NCI-H2196 (cell line): ENCODE measurements at regions not wholly inside any gene's neighbourhood (a gene's known extent, or its start where the extent isn't known, plus 50 kb on each side); places are given as distances from the start of the nearest gene placed in this dataset.

Experiments used
- DNase-seq: peaks from one replicate; lab custom pipeline; 2025; ENCODE audit not compliant: unreplicated experiment; lab: John Stamatoyannopoulos, UW

DNA sequence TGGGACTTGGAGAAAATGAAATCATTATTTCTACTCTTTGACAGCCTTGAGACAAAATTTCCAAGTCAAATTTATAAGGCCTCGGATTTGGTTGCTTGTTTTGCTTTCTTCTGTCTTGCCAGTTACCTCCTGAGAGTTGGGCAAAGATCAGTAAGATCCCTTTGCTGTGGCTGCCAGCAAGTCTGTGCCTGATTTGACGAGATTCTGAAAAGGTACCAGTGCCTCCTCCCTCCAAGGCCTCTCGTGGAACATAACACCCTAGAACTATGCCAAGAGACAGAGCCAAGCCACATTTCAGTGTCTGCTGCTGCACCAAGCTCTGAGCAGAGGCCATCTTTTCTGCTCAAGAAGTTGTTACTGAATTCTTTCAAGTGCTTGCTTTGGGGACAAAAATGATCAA lies 61.0 kb downstream of the GTPBP8 start:
- peak; percentile 29 for DNase-seq

DNA sequence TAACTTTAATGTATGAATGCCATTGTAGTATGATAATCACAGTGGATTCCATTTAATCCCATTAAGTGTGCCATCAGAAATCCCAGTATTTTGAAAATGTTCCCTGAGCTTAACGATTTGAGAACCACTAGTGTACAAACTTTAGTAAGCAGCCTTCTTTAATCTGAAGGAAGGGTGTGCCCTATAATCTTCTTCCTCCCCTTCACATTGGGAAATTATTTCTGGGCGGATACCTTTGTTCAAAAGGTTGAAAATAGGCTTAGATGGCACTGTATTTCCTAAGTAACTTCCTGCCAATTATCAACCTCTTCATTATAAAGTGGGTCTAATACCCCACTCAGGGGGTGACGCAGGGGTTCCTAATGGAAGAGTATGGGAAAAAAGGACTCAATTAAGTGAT lies 62.4 kb downstream of the GTPBP8 start:
- DNase-seq = no peak

GRCh38 chr3:113054552-113054951 lies 63.8 kb downstream of the GTPBP8 start:
- DNase-seq = no peak

DNA sequence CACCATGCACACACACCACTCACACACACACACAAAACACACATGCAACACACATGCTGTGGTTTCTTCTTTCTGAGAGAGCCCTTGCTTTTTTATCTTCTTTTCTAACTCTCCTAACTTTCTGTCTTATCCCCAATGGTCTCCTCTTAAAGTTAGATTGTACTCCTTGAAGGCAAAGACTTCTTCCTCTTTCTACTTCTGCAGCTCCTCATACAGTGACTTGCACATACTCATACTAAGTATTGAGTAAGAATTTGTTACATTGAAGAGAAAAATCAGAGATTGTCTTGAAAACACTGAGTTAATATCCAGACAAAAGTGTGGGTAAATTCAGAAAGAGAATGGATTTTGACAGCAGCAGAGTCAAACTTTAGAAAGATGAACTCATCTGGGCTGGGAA lies 64.4 kb downstream of the GTPBP8 start:
- DNase-seq = no peak

- no peak for DNase-seq
These were observed 65.2 kb downstream of the GTPBP8 start for GRCh38 chr3:113055961-113056360.

- no peak for DNase-seq
These were observed 66.3 kb downstream of the GTPBP8 start for GRCh38 chr3:113057117-113057516.

- DNase-seq = no peak
These were observed 67.4 kb downstream of the GTPBP8 start for GRCh38 chr3:113058188-113058587.

- no peak for DNase-seq
These were observed 71.9 kb downstream of the GTPBP8 start for GRCh38 chr3:113062705-113063104.

DNA sequence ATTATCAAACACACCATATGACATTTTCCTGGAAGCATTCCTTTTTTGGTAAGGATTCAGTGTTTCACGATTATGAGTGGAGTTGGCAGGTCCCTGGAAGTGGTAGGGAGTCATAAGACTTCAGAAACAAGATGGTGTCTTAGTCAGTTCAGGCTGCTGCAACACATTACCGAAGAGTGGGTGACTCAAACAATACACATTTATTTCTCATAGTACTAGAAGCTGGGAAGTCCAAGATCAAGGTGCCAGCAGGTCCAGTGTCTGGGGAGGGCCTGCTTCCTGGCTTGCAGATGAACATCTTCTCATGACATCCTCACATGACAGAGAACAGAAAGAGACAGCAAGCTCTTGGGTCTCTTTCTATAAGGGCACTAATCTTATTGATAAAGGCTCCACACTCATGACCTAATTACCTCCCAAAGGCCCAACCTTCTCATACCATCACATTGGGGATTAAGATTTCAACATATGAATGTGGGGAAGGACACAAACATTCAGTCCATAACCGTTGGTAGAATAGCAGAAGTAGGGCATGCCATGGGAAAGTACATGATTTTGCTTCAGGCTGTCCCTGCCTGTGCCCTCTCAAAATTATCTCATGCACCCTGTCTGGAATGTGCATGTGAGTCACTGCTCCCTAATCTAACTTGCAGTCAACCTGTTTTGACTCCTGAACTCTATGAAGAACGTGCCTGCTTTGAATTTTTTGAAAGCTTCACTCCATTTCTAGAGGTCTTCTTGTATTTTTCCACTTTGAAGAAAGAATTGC lies 72.5 kb downstream of the GTPBP8 start:
- no peak for DNase-seq

GRCh38 chr3:113064183-113064582 lies 73.4 kb downstream of the GTPBP8 start:
- DNase-seq = no peak

GRCh38 chr3:113065336-113065735 lies 74.6 kb downstream of the GTPBP8 start:
- no peak for DNase-seq

GRCh38 chr3:113070072-113070640 lies 79.4 kb downstream of the GTPBP8 start:
- DNase-seq = no peak

GRCh38 chr3:113070681-113071113 lies 79.9 kb downstream of the GTPBP8 start:
- DNase-seq = no peak

DNA sequence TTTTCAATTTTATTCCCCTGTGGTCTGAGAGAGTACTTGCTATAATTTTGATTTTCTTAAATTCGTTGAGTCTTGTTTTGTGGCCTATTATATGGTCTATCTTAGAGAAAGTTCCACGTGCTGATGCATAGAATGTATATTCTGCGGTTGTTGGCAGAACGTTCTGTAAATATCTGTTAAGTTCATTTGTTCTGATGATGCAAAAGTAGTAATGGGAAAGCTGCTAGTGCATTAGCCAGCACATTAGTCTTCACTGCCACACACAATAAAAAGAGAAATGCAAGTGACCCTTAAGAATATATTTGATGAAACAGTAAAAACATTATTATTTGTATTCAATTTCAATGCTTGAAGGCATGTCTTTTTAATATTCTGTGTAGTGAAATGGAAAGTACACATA lies 84.8 kb downstream of the GTPBP8 start:
- DNase-seq = no peak

DNA sequence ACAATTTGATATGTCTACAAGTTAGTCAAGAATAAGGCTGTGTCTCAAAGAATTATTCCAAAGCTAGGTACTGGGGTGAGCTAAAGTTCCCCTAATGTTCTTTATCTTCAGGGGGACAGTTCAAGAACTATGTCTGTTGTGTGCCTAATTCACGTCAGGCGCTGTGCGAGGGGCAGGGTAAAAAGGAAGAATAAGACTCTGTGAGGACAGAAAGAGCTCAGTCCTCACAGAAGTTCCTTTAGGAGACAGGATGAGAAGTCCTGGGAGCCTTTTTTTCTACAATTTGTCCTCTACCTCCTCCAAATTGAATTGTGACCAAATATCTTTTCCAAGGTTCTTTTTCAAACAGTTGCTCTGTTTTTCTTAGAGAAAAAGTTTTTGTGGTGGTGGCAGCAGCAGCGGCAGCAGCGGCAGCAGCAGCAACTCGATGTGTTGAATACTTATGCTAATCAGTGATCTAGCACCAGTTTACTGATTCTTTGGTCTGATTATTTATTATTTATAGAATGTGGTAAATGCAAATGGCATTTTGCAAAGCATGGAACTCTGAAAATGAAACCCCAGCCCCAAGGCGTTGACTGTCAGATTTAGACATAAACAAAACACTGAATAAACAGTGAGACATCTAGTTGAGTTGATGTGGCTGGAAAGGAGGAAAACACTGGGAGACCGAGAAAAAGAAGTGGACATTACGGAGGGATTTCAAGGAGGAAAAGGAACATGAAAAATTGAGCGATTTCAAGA lies 88.6 kb downstream of the GTPBP8 start:
- DNase-seq = no peak

GRCh38 chr3:113084777-113085176 lies 94.0 kb downstream of the GTPBP8 start:
- DNase-seq = peak; percentile 29

- no peak for DNase-seq
These were observed 96.0 kb downstream of the GTPBP8 start for GRCh38 chr3:113086560-113087461.

- no peak for DNase-seq
These were observed 97.8 kb downstream of the GTPBP8 start for GRCh38 chr3:113088616-113089015.

GRCh38 chr3:113091417-113091816 lies 100.6 kb downstream of the GTPBP8 start:
- DNase-seq = no peak

DNA sequence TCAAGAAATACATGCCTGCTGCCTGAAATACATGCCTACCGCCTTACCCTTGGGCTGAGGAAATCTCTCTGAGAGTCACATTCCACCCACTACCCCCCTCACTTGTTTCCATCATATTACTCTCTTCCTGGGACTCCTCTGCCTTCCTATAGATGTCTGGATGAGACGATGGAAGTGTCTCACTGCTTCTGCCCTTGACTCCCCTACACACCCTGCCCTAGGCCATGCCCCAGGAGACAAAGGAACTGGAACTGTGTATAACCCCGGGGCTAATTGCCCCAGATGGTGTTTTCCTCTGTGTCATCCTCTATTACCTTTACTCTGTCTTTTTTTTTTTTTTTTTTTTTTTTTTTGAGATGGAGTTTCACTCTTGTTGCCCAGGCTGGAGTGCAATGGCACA lies 102.0 kb downstream of the GTPBP8 start:
- no peak for DNase-seq
